Fibroblast of pulmonary artery (primary cell): ENCODE measurements at regions not wholly inside any gene's neighbourhood (a gene's known extent, or its start where the extent isn't known, plus 50 kb on each side); places are given as distances from the start of the nearest gene placed in this dataset.

Experiments
- DNase-seq: peaks from one replicate; pipeline ENCODE4 v3.0.0-alpha.2; 2010; ENCODE audit warnings: low read depth
- H3K4me3 ChIP-seq: replicated peaks from 2 replicates; pipeline ENCODE4 v1.5.1; 2011; ENCODE audit warnings: low read depth, mild to moderate bottlenecking, control low read depth, low read length, moderate library complexity
- TF ChIP-seq, protein P1 (sequence below): IDR thresholded peaks from 2 replicates; pipeline ENCODE4 v1.5.1; 2011; ENCODE audit warnings: mild to moderate bottlenecking, control low read depth, low read length, inconsistent platforms; ENCODE audit errors: missing control alignments

GRCh38 chr15:46301291-46301690, 666.5 kb downstream of the SQOR start:
- TF ChIP-seq, protein P1, sequence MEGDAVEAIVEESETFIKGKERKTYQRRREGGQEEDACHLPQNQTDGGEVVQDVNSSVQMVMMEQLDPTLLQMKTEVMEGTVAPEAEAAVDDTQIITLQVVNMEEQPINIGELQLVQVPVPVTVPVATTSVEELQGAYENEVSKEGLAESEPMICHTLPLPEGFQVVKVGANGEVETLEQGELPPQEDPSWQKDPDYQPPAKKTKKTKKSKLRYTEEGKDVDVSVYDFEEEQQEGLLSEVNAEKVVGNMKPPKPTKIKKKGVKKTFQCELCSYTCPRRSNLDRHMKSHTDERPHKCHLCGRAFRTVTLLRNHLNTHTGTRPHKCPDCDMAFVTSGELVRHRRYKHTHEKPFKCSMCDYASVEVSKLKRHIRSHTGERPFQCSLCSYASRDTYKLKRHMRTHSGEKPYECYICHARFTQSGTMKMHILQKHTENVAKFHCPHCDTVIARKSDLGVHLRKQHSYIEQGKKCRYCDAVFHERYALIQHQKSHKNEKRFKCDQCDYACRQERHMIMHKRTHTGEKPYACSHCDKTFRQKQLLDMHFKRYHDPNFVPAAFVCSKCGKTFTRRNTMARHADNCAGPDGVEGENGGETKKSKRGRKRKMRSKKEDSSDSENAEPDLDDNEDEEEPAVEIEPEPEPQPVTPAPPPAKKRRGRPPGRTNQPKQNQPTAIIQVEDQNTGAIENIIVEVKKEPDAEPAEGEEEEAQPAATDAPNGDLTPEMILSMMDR, result no peak
- H3K4me3 ChIP-seq, result no peak overlapping the region
- no peak for DNase-seq

DNA sequence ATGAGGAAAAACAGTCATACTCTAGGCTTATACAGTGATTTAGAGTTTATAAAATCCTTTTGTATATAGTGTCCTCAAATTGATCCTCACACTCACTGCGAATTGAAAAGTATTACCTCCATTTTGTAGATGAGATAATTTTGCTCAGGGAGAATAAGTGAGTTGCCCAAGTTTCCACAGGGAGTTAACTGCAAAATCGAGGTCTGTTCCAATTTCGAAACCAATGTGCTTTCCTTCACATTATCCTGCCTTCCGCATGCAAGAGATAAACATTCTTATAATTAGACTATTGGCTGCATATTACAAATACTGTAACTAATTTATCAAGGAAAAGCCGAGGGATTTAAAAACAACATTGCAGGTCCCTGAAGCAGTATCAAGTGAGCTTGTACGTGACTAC, 667.0 kb downstream of the SQOR start:
- no peak for DNase-seq
- TF ChIP-seq, protein P1, result no peak
- H3K4me3 ChIP-seq, result no peak overlapping the region

GRCh38 chr15:46304321-46304720, 669.5 kb downstream of the SQOR start:
- TF ChIP-seq, protein P1, result peak; percentile 49
- peak; percentile 18 for DNase-seq
- no peak overlapping the region for H3K4me3 ChIP-seq

GRCh38 chr15:46307746-46308145, 672.9 kb downstream of the SQOR start:
- TF ChIP-seq, protein P1, result no peak
- DNase-seq, result no peak
- no peak overlapping the region for H3K4me3 ChIP-seq

- no peak for DNase-seq
- TF ChIP-seq, protein P1, result no peak
- no peak overlapping the region for H3K4me3 ChIP-seq
Observed at GRCh38 chr15:46309914-46310313, 675.1 kb downstream of the SQOR start.

DNA sequence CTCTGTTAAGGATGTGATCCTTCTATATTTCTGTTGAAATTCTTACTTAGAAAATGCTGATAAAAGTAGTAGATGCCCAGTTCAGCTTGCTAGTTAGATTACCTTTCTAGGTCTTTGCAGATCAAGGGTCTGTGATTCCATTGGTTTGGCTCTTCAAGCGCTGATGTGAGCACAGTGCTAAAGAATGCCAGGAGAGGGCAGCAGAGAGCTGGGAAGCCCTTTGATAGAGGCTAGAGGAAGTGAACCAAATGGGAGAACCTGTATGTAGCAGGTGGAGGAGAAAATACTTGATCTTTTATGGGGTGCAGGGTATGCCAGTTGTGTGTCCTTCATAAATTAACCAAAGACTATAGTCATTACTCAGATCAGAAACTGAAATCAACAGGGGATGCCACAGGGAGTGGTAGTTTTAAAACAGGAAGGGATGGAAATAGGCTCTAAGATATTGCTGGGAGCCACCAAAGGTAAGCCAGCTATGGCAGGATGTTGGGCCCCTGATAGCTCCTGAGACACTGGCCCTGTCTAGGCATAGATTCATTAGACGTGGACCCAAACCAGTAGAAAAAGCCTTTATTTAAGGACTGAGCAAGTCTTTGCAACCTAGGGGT, 677.4 kb downstream of the SQOR start:
- TF ChIP-seq, protein P1, result peak; percentile 98
- H3K4me3 ChIP-seq, result no peak overlapping the region
- peak; percentile 75 for DNase-seq

GRCh38 chr15:46315434-46315833, 680.6 kb downstream of the SQOR start:
- H3K4me3 ChIP-seq, result no peak overlapping the region
- TF ChIP-seq, protein P1, result no peak
- DNase-seq, result no peak
